ENCODE measurements at regions not wholly inside any gene's neighbourhood (a gene's known extent, or its start where the extent isn't known, plus 50 kb on each side); places are given as distances from the start of the nearest gene placed in this dataset.

DNA sequence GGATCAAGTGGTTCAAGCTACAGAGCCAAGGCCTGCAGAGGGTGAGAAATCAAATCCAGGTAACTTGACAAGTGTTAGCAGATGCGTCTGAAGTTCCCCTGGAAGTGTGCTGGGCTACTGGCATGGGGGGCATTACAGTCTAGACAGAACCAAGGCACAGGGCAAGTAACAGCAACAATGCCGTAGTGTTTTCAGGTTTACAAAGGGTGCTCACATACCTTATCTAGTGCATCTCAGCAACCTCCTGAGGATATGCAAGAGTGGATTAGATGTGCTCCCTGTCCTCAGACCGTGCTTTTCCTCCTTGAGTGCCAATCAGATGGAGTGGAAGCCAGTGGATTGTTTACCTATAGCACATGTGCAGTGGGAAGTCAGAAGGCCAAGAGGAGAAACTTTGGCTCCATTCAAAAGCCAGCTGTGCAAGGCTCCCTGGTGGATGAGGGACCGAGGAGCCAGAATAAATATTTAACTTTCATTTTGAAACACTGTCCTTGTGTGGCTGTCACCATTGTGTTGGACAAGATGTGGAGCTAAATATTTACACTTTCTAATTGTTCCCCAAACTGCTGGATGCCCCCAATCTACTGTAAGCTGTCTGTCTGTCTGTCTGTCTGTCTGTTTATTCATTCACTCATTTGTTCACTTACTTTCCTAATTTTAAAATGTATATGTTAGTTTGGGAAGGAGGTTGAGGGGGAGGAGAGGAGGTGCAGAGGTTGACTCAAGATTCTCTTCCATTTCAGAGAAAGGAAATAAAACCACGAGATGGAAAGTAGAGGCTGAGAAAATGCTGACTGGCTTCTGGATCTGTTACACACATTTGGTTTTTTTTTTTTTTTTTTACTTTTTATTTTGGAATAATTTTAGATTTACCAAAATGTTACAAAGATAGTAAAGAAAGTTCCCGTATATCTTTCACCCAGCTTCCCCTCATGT lies 184.0 kb upstream of the PARP11 start:
- ChIA-PET CTCF (no interaction called here), POLR2A (interaction anchor here (0.7 kb wide), 1 partner anchor 395 kb away, joined by 5 read pairs; no protein-coding TSS in a partner anchor)

DNA sequence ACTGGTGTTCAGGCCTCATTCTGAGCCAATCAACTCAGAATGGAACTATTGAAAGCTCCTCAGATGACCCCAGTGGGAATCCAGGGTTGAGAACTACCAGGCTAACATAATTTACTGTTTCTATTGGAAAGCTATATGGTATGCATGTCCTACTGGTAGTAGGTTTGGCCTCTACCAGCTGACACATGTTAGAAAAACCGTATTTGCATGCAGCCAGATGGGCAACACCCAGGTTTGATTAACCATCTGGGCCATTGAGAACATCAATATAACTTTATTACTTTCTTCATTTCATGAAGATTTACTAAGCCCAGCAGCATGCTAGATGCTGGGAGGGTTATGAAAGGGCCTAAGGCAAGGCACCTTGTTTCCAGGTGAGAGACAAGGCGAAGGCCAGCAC lies 181.4 kb upstream of the PARP11 start:
- BruUV-seq (replicated peaks): no TSS peak

More for the DNA sequence above, 184.0 kb upstream of the PARP11 start:
- no peaks in the 10 kb centered on the region for H3K36me3 ChIP-seq (ENCODE audit: control insufficient read depth, insufficient read depth, low read length)
- no TSS peak for BruUV-seq (replicated peaks)
- no peak for ATAC-seq
- TF ChIP-seq, protein P1, sequence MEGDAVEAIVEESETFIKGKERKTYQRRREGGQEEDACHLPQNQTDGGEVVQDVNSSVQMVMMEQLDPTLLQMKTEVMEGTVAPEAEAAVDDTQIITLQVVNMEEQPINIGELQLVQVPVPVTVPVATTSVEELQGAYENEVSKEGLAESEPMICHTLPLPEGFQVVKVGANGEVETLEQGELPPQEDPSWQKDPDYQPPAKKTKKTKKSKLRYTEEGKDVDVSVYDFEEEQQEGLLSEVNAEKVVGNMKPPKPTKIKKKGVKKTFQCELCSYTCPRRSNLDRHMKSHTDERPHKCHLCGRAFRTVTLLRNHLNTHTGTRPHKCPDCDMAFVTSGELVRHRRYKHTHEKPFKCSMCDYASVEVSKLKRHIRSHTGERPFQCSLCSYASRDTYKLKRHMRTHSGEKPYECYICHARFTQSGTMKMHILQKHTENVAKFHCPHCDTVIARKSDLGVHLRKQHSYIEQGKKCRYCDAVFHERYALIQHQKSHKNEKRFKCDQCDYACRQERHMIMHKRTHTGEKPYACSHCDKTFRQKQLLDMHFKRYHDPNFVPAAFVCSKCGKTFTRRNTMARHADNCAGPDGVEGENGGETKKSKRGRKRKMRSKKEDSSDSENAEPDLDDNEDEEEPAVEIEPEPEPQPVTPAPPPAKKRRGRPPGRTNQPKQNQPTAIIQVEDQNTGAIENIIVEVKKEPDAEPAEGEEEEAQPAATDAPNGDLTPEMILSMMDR (IDR thresholded peaks at IDR 0.05): no peak
- TF ChIP-seq, protein P2, sequence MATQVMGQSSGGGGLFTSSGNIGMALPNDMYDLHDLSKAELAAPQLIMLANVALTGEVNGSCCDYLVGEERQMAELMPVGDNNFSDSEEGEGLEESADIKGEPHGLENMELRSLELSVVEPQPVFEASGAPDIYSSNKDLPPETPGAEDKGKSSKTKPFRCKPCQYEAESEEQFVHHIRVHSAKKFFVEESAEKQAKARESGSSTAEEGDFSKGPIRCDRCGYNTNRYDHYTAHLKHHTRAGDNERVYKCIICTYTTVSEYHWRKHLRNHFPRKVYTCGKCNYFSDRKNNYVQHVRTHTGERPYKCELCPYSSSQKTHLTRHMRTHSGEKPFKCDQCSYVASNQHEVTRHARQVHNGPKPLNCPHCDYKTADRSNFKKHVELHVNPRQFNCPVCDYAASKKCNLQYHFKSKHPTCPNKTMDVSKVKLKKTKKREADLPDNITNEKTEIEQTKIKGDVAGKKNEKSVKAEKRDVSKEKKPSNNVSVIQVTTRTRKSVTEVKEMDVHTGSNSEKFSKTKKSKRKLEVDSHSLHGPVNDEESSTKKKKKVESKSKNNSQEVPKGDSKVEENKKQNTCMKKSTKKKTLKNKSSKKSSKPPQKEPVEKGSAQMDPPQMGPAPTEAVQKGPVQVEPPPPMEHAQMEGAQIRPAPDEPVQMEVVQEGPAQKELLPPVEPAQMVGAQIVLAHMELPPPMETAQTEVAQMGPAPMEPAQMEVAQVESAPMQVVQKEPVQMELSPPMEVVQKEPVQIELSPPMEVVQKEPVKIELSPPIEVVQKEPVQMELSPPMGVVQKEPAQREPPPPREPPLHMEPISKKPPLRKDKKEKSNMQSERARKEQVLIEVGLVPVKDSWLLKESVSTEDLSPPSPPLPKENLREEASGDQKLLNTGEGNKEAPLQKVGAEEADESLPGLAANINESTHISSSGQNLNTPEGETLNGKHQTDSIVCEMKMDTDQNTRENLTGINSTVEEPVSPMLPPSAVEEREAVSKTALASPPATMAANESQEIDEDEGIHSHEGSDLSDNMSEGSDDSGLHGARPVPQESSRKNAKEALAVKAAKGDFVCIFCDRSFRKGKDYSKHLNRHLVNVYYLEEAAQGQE (IDR thresholded peaks at IDR 0.05; ENCODE audit: insufficient read depth in 1 of 2, low read depth in 2 of 2, low read length in 1 of 2): no peak
- no peak for TF ChIP-seq SIN3A (IDR thresholded peaks at IDR 0.05; ENCODE audit: borderline replicate concordance, insufficient read depth, low read depth, low read length)
- no peak for TF ChIP-seq POLR2AphosphoS5 (IDR thresholded peaks at IDR 0.05; ENCODE audit: low read depth, low read length)
- TF ChIP-seq TCF7L2 (IDR thresholded peaks at IDR 0.05; ENCODE audit: low read depth, low read length): no peak
- DNase-seq (ENCODE audit: low read depth, low spot score): no peak
- no peaks in the 10 kb centered on the region for H3K9me3 ChIP-seq (ENCODE audit: control insufficient read depth, insufficient read depth, low read depth, low read length)
- no peaks in the 10 kb centered on the region; the same call in none of the 2 replicates for H3K27me3 ChIP-seq (ENCODE audit: control insufficient read depth, insufficient read depth, low read length)
- intact Hi-C loops (cut with micrococcal nuclease; ENCODE audit: unreplicated experiment): no loop called here
- no peaks in the 10 kb centered on the region for H3K4me1 ChIP-seq (ENCODE audit: control insufficient read depth, insufficient read depth, low read length)
- H3K27ac ChIP-seq (ENCODE audit: low read length): no peak overlapping the region
- in situ Hi-C loops (cut with HindIII; ENCODE audit: low pct_unique_long_range_greater_than_20kb, low sequenced_read_pairs): no loop called here
- no peak overlapping the region for H3K4me3 ChIP-seq (ENCODE audit: low read depth in 2 of 2, low read length in 2 of 2)

More for the DNA sequence above, 181.4 kb upstream of the PARP11 start:
- in situ Hi-C loops (cut with HindIII; ENCODE audit: low pct_unique_long_range_greater_than_20kb, low sequenced_read_pairs) (no loop called here), intact Hi-C loops (cut with micrococcal nuclease; ENCODE audit: unreplicated experiment) (no loop called here)
- no peaks in the 10 kb centered on the region for H3K4me1 ChIP-seq (ENCODE audit: control insufficient read depth, insufficient read depth, low read length)
- ATAC-seq: no peak
- ChIA-PET POLR2A (no interaction called here), CTCF (no interaction called here)
- no peaks in the 10 kb centered on the region for H3K9me3 ChIP-seq (ENCODE audit: control insufficient read depth, insufficient read depth, low read depth, low read length)
- H3K27ac ChIP-seq (ENCODE audit: low read length): no peak overlapping the region
- TF ChIP-seq, protein P1 (IDR thresholded peaks at IDR 0.05): no peak
- TF ChIP-seq TCF7L2 (IDR thresholded peaks at IDR 0.05; ENCODE audit: low read depth, low read length) (no peak), POLR2AphosphoS5 (IDR thresholded peaks at IDR 0.05; ENCODE audit: low read depth, low read length) (no peak), SIN3A (IDR thresholded peaks at IDR 0.05; ENCODE audit: borderline replicate concordance, insufficient read depth, low read depth, low read length) (no peak)
- TF ChIP-seq, protein P2 (IDR thresholded peaks at IDR 0.05; ENCODE audit: insufficient read depth in 1 of 2, low read depth in 2 of 2, low read length in 1 of 2): no peak
- no peak overlapping the region for H3K4me3 ChIP-seq (ENCODE audit: low read depth in 2 of 2, low read length in 2 of 2)
- no peak for DNase-seq (ENCODE audit: low read depth, low spot score)
- no peaks in the 10 kb centered on the region for H3K36me3 ChIP-seq (ENCODE audit: control insufficient read depth, insufficient read depth, low read length)
- H3K27me3 ChIP-seq (ENCODE audit: control insufficient read depth, insufficient read depth, low read length): no peaks in the 10 kb centered on the region; the same call in 1 of the 2 replicates
